SK-N-SH treated with all-trans-retinoic acid at 6 μM for 48 hours (cell line): ENCODE measurements at regions not wholly inside any gene's neighbourhood (a gene's known extent, or its start where the extent isn't known, plus 50 kb on each side); places are given as distances from the start of the nearest gene placed in this dataset.

Source experiments
- ARNTL ChIP-seq: fragments of 450-650 bp; formaldehyde crosslinking; IDR thresholded peaks from 2 replicates; pipeline ENCODE4 v1.5.0; 2020; ENCODE audit warnings: low read depth, mild to moderate bottlenecking, moderate library complexity, borderline replicate concordance
- BACH2 ChIP-seq: fragments of 250-450 bp; sonication (Bioruptor Pico); IDR thresholded peaks from 2 replicates; pipeline ENCODE4 v1.9.0; 2021; ENCODE audit warnings: mild to moderate bottlenecking, borderline replicate concordance
- CSDC2 ChIP-seq: fragments of 250-450 bp; sonication (Bioruptor Pico); IDR thresholded peaks from 2 replicates; pipeline ENCODE4 v1.5.0; 2020; ENCODE audit warnings: mild to moderate bottlenecking, moderate library complexity
- OSR1 ChIP-seq: fragments of 250-450 bp; sonication (Bioruptor Pico); IDR thresholded peaks from 2 replicates; pipeline ENCODE4 v1.8.0; 2022; ENCODE audit warnings: moderate library complexity, mild to moderate bottlenecking, inconsistent platforms
- RARB ChIP-seq: fragments of 250-450 bp; sonication (Bioruptor Pico); IDR thresholded peaks from 2 replicates; pipeline ENCODE4 v1.8.0; 2021; ENCODE audit warnings: mild to moderate bottlenecking, moderate library complexity
- ZC3H10 ChIP-seq: fragments of 250-450 bp; sonication (Bioruptor Pico); IDR thresholded peaks from 2 replicates; pipeline ENCODE4 v1.5.1; 2021; ENCODE audit warnings: mild to moderate bottlenecking, moderate library complexity
- ZFP30 ChIP-seq: fragments of 450-650 bp; formaldehyde crosslinking; IDR thresholded peaks from 2 replicates; pipeline ENCODE4 v1.5.0; 2022; ENCODE audit warnings: mild to moderate bottlenecking, moderate library complexity
- ZNF70 ChIP-seq: fragments of 450-650 bp; formaldehyde crosslinking; IDR thresholded peaks from 2 replicates; pipeline ENCODE4 v1.5.0; 2020; ENCODE audit warnings: mild to moderate bottlenecking, moderate library complexity
- TF ChIP-seq, protein P1 (sequence below): fragments of 250-450 bp; sonication (Bioruptor Pico); IDR thresholded peaks from 2 replicates; pipeline ENCODE4 v1.8.0; 2020; ENCODE audit warnings: mild to moderate bottlenecking, moderate library complexity, borderline replicate concordance
- TF ChIP-seq, protein P2 (sequence below): fragments of 250-450 bp; sonication (Bioruptor Pico); IDR thresholded peaks from 2 replicates; pipeline ENCODE4 v1.5.1; 2021; ENCODE audit warnings: mild to moderate bottlenecking, moderate library complexity
- TF ChIP-seq, protein P3 (sequence below): fragments of 250-450 bp; sonication (Bioruptor Pico); IDR thresholded peaks from 2 replicates; pipeline ENCODE4 v1.5.0; 2020; ENCODE audit warnings: mild to moderate bottlenecking, moderate library complexity

DNA sequence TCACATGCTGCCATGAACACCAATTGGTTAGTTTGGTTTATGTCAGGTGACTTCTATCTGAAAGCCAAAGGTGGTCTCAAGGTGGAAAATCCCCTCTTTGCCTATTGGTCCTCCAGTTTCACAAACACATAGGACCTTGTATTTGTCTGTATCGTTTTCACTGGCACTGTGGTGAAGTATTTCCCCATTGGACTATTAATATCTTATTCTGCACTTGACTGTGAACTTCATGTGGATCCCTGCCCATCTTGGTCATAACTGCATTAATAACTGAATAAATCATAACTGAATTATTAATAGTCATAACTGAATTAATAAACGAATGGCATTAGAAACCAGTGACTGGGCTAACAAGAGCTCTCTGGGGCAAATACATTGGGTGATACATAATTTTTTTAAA lies 341.3 kb upstream of the ADAMTS9 start:
- TF ChIP-seq, protein P1, sequence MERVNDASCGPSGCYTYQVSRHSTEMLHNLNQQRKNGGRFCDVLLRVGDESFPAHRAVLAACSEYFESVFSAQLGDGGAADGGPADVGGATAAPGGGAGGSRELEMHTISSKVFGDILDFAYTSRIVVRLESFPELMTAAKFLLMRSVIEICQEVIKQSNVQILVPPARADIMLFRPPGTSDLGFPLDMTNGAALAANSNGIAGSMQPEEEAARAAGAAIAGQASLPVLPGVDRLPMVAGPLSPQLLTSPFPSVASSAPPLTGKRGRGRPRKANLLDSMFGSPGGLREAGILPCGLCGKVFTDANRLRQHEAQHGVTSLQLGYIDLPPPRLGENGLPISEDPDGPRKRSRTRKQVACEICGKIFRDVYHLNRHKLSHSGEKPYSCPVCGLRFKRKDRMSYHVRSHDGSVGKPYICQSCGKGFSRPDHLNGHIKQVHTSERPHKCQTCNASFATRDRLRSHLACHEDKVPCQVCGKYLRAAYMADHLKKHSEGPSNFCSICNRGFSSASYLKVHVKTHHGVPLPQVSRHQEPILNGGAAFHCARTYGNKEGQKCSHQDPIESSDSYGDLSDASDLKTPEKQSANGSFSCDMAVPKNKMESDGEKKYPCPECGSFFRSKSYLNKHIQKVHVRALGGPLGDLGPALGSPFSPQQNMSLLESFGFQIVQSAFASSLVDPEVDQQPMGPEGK = no peak
- TF ChIP-seq ARNTL = no peak
- TF ChIP-seq OSR1 (CRISPR knock-in tag) = no peak
- TF ChIP-seq, protein P2, sequence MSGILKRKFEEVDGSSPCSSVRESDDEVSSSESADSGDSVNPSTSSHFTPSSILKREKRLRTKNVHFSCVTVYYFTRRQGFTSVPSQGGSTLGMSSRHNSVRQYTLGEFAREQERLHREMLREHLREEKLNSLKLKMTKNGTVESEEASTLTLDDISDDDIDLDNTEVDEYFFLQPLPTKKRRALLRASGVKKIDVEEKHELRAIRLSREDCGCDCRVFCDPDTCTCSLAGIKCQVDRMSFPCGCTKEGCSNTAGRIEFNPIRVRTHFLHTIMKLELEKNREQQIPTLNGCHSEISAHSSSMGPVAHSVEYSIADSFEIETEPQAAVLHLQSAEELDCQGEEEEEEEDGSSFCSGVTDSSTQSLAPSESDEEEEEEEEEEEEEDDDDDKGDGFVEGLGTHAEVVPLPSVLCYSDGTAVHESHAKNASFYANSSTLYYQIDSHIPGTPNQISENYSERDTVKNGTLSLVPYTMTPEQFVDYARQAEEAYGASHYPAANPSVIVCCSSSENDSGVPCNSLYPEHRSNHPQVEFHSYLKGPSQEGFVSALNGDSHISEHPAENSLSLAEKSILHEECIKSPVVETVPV (CRISPR knock-in tag) = no peak
- no peak for TF ChIP-seq CSDC2 (CRISPR knock-in tag)
- TF ChIP-seq ZC3H10 = no peak
- TF ChIP-seq, protein P3, sequence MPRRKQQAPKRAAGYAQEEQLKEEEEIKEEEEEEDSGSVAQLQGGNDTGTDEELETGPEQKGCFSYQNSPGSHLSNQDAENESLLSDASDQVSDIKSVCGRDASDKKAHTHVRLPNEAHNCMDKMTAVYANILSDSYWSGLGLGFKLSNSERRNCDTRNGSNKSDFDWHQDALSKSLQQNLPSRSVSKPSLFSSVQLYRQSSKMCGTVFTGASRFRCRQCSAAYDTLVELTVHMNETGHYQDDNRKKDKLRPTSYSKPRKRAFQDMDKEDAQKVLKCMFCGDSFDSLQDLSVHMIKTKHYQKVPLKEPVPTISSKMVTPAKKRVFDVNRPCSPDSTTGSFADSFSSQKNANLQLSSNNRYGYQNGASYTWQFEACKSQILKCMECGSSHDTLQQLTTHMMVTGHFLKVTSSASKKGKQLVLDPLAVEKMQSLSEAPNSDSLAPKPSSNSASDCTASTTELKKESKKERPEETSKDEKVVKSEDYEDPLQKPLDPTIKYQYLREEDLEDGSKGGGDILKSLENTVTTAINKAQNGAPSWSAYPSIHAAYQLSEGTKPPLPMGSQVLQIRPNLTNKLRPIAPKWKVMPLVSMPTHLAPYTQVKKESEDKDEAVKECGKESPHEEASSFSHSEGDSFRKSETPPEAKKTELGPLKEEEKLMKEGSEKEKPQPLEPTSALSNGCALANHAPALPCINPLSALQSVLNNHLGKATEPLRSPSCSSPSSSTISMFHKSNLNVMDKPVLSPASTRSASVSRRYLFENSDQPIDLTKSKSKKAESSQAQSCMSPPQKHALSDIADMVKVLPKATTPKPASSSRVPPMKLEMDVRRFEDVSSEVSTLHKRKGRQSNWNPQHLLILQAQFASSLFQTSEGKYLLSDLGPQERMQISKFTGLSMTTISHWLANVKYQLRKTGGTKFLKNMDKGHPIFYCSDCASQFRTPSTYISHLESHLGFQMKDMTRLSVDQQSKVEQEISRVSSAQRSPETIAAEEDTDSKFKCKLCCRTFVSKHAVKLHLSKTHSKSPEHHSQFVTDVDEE = no peak
- no peak for TF ChIP-seq RARB
- no peak for TF ChIP-seq ZNF70
- TF ChIP-seq ZFP30 = no peak
- no peak for TF ChIP-seq BACH2
